Adrenal gland (tissue), 9 donors: ENCODE measurements at regions not wholly inside any gene's neighbourhood (a gene's known extent, or its start where the extent isn't known, plus 50 kb on each side); places are given as distances from the start of the nearest gene placed in this dataset.

Source experiments
- DNase-seq, 7 donors: peaks; one replicate each; pipeline ENCODE4 v3.0.0-alpha.2; 2019 to 2020
- H3K27ac ChIP-seq, 5 donors: fragments of 200-600 bp; sonication (generic) in 4 of 5; 1 replicate in 3 of 5; 2 replicates in 2 of 5; pipeline versions ENCODE4 v1.5.1 to v1.8.0; 2016 to 2020; ENCODE audit warnings: mild to moderate bottlenecking in 1 of 5
- H3K27me3 ChIP-seq: fragments of 200-600 bp; 2 replicates; pipeline ENCODE4 v1.8.0; 2021
- H3K36me3 ChIP-seq, 2 donors: fragments of 200-600 bp; replicated peaks in 1 of 2; 1 replicate in 1 of 2; 2 replicates in 1 of 2; pipeline versions ENCODE4 v1.5.1 to v1.8.0; 2018 to 2022
- H3K4me1 ChIP-seq, 2 donors: fragments of 200-600 bp; replicated peaks in 1 of 2; 1 replicate in 1 of 2; 2 replicates in 1 of 2; pipeline versions ENCODE4 v1.5.1 to v1.8.0; 2018 to 2021
- H3K4me3 ChIP-seq, 4 donors: fragments of 200-600 bp; sonication (generic) in 3 of 4; one replicate each; pipeline ENCODE4 v1.5.1; 2016 to 2018
- H3K9me3 ChIP-seq, 3 donors: fragments of 200-600 bp; sonication (generic) in 1 of 3; replicated peaks in 1 of 3; 1 replicate in 2 of 3; 2 replicates in 1 of 3; pipeline versions ENCODE4 v1.5.1 to v1.8.0; 2016 to 2021
- POLR2A ChIP-seq, 2 donors: fragments of 450-650 bp; IDR thresholded peaks; one replicate each; pipeline ENCODE4 v1.6.1; 2017; ENCODE audit warnings: antibody characterized with exemption in 2 of 2, mild to moderate bottlenecking in 2 of 2, moderate library complexity in 1 of 2
- WGBS, 4 donors: extraction: QIAGEN DNeasy Blood & Tissue Kit in 2 of 4; methylation state at CpG; one replicate each; pipeline versions ENCODE4 v1.1.5 to v1.1.7; 2013 to 2017; 5-methylcytosine and 5-hydroxymethylcytosine counted together
- intact Hi-C, 2 donors: fragments of 100-400 bp; cut with DNase I; formaldehyde crosslinking; loops; one replicate each; pipeline versions ENCODE4 v1.14.1 to v1.15.0; 2022 to 2023
- TF ChIP-seq, protein P1 (sequence below), 6 experiments: fragments of 450-650 bp in 4 of 6; fragments of 200-600 bp in 2 of 6; sonication (generic) in 1 of 6; IDR thresholded peaks; 1 replicate in 5 of 6; 2 replicates in 1 of 6; pipeline versions ENCODE4 v1.5.1 to v1.8.0; 2016 to 2021; ENCODE audit warnings: antibody characterized with exemption in 6 of 6, mild to moderate bottlenecking in 2 of 6, moderate library complexity in 1 of 6
- donor health status: healthy with polysubstance abuse.
- donor health status: Bipolar disorder and iron deficiency.
- donor health status: DM: yes; HTN: yes; CAD: no.
- donor health status: DM: no; HTN: no; CAD: no.
- donor health status: DM: no; HTN: no; CAD: no.

DNA sequence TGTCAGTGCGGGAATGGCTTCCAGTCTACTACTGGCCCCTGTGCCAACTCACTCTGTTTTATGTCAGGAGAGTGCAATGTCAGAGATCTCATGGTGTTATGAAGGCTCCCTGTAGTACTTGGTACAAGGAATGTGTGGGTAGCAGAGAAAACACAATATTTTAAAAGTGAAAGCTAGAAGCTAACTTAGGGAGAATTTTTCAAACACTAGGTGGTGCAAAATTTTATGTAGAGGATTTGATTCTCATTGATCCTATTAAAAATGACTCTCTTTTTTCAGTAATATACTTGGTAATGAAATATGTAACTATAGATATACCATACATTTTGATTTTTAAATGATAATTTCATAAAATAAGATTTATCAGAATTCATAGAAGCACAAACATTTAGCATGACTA is 134.7 kb downstream of the JRKL start:
- intact Hi-C loops = no loop called here
- no peak for DNase-seq
- Histone ChIP-seq H3K36me3 (no peaks in the 10 kb centered on the region), H3K4me1 (no peaks in the 10 kb centered on the region), H3K4me3 (no peak overlapping the region), H3K9me3 (no peaks in the 10 kb centered on the region), H3K27ac (no peak overlapping the region), H3K27me3 (no peaks in the 10 kb centered on the region)
- 64 to 97% (median 88%) methylated on average over 1 of the region's 1 CpG for WGBS, 4 donors
- TF ChIP-seq, protein P1, sequence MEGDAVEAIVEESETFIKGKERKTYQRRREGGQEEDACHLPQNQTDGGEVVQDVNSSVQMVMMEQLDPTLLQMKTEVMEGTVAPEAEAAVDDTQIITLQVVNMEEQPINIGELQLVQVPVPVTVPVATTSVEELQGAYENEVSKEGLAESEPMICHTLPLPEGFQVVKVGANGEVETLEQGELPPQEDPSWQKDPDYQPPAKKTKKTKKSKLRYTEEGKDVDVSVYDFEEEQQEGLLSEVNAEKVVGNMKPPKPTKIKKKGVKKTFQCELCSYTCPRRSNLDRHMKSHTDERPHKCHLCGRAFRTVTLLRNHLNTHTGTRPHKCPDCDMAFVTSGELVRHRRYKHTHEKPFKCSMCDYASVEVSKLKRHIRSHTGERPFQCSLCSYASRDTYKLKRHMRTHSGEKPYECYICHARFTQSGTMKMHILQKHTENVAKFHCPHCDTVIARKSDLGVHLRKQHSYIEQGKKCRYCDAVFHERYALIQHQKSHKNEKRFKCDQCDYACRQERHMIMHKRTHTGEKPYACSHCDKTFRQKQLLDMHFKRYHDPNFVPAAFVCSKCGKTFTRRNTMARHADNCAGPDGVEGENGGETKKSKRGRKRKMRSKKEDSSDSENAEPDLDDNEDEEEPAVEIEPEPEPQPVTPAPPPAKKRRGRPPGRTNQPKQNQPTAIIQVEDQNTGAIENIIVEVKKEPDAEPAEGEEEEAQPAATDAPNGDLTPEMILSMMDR (IDR thresholded peaks at IDR 0.05) = peak in 1 of 6 experiments; percentile 33
- TF ChIP-seq POLR2A (IDR thresholded peaks at IDR 0.05) = no peak

DNA sequence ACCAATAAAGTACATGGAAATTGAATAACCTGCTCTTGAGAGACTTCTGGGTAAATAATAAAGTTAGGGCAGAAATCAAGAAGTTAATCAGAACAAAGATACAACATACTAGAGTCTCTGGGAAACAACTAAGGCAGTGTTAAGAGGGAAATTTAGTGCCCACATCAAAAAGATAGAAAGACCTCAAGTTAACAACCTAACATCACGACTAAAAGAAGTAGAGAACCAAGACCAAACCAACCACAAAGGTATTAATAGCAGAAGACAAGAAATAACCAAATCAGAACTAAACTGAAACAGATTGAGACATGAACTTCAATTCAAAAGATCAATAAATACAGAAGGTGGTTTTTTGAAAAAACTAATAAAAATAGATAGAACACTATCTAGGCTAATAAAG is 140.7 kb downstream of the JRKL start:
- Histone ChIP-seq H3K4me3 (no peak overlapping the region), H3K4me1 (no peaks in the 10 kb centered on the region), H3K9me3 (no peaks in the 10 kb centered on the region), H3K36me3 (no peaks in the 10 kb centered on the region), H3K27ac (no peak overlapping the region), H3K27me3 (no peaks in the 10 kb centered on the region)
- TF ChIP-seq, protein P1 (IDR thresholded peaks at IDR 0.05) = no peak
- intact Hi-C loops = no loop called here
- WGBS, 4 donors = 61 to 81% (median 69%) methylated on average over 1 of the region's 1 CpG
- no peak for DNase-seq

DNA sequence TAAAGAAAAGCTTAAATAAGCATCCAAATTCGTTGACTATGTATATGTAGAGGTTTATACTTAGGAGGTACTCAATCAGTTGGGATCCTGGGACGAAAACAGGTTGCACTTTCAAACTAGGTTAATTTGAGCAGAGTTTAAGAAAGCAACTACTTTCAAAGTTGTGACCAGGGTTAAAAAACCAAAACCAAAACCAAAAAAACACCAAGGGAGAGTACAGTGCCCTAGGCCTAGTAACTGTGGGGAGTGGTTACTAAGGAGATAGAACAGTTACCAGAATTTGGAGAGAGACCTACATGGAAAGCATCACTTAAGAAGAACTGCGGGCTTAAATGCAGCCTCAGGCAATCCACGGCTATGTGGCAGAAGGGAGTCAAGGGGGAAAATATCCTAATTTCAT is 148.3 kb downstream of the JRKL start:
- no peak for DNase-seq

DNA sequence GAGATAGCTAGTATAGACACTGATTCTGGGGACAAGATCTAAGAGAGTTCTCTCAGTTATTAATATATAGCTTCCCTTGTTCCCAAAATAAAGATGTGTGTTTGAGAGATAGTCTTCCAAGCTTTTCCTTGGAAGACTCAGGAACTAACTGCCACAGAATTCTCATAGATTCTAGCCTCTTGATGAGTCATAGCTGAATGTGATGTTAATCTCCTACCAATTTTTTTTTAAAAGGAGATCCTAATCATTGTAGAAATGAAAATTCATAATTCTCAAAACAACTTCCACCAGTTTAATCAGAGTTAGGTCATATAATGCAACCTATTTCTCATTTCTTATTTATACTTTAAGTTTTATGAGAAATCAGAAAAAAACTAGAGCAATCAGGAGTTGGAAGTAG is 148.8 kb downstream of the JRKL start:
- intact Hi-C loops = no loop called here
- Histone ChIP-seq H3K9me3 (no peaks in the 10 kb centered on the region), H3K4me1 (peaks cover 6 to 14% of the 10 kb centered on the region in 2 donors), H3K36me3 (no peaks in the 10 kb centered on the region), H3K27ac (peak overlapping the region in 2 of 5 donors; percentile 4 to 55), H3K27me3 (no peaks in the 10 kb centered on the region), H3K4me3 (no peak overlapping the region)
- TF ChIP-seq, protein P1 (IDR thresholded peaks at IDR 0.05) = no peak
- no peak for TF ChIP-seq POLR2A (IDR thresholded peaks at IDR 0.05)
- no peak for DNase-seq

More for the DNA sequence above, 148.3 kb downstream of the JRKL start:
- Histone ChIP-seq H3K4me1 (peaks cover 6 to 14% of the 10 kb centered on the region in 2 donors), H3K36me3 (no peaks in the 10 kb centered on the region), H3K27me3 (no peaks in the 10 kb centered on the region), H3K9me3 (no peaks in the 10 kb centered on the region), H3K4me3 (no peak overlapping the region), H3K27ac (peak overlapping the region in 2 of 5 donors; percentile 4 to 55)
- TF ChIP-seq, protein P1 (IDR thresholded peaks at IDR 0.05) = no peak
- TF ChIP-seq POLR2A (IDR thresholded peaks at IDR 0.05) = no peak
- intact Hi-C loops = no loop called here
- WGBS, 4 donors = 79 to 90% (median 84%) methylated on average over 4 of the region's 4 CpGs
